Fibroblast of lung (primary cell): ENCODE measurements at regions not wholly inside any gene's neighbourhood (a gene's known extent, or its start where the extent isn't known, plus 50 kb on each side); places are given as distances from the start of the nearest gene placed in this dataset.

Source experiments
- EZH2 ChIP-seq: IDR thresholded peaks from 2 replicates; pipeline ENCODE4 v1.5.1; 2012; ENCODE audit warnings: low read length, control low read depth, mild to moderate bottlenecking; ENCODE audit errors: missing control alignments
- TF ChIP-seq, protein P1 (sequence below), 2 donors: IDR thresholded peaks in 1 of 2; conservative IDR thresholded peaks in 1 of 2; 1 replicate in 1 of 2; 2 replicates in 1 of 2; pipeline ENCODE4 v1.5.1; 2011 to 2012; ENCODE audit warnings: low read length in 2 of 2, control low read depth in 1 of 2, inconsistent platforms in 1 of 2, low read depth in 1 of 2, mild to moderate bottlenecking in 1 of 2

DNA sequence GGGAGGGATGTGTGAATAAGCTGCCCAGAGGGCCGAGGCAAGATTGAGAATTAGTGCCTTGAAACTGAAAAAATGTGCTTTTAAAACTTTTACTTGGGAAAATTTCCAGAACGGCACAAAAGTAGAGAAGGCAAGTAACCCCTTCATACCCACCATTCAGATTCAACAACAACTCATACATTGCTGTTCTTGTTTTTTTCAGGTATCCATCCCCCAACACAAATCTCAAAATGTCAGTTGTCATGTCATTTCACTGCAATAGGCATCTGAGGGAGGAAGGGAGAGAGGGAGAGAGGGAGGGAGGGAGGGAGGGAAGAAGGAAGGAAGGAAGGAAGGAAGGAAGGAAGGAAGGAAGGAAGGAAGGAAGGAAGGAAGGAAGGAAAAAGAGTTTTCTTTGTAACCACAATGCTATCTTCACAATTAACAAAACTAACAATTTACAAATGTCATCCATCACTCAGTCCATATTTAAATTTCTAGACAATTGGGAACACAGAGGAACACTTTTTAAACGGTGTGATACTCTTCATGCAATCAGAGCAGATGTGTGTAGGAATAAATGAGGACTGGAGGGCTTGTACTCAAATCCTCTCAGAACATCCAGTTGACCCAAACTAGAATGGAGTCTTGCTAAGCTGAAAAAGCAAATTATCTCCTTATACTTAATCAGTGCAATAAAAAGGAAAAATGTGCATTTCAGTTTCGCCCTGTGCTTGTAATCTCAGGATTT, 54.8 kb upstream of the ADGRG2 start:
- TF ChIP-seq, protein P1, sequence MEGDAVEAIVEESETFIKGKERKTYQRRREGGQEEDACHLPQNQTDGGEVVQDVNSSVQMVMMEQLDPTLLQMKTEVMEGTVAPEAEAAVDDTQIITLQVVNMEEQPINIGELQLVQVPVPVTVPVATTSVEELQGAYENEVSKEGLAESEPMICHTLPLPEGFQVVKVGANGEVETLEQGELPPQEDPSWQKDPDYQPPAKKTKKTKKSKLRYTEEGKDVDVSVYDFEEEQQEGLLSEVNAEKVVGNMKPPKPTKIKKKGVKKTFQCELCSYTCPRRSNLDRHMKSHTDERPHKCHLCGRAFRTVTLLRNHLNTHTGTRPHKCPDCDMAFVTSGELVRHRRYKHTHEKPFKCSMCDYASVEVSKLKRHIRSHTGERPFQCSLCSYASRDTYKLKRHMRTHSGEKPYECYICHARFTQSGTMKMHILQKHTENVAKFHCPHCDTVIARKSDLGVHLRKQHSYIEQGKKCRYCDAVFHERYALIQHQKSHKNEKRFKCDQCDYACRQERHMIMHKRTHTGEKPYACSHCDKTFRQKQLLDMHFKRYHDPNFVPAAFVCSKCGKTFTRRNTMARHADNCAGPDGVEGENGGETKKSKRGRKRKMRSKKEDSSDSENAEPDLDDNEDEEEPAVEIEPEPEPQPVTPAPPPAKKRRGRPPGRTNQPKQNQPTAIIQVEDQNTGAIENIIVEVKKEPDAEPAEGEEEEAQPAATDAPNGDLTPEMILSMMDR (conservative IDR thresholded peaks at IDR 0.05 in 1 of 2, IDR thresholded peaks at IDR 0.05 in 1 of 2; ENCODE audit: low read depth in 1 of 2, low read length in 2 of 2) = no peak
- TF ChIP-seq EZH2 = no peak
